DMS79 treated with DMSO at 0.1 percent for 48 hours (cell line): ENCODE measurements at regions not wholly inside any gene's neighbourhood (a gene's known extent, or its start where the extent isn't known, plus 50 kb on each side); places are given as distances from the start of the nearest gene placed in this dataset.

Source experiments
- DNase-seq: peaks from one replicate; lab custom pipeline; 2025; lab: John Stamatoyannopoulos, UW

GRCh38 chr21:21605521-21605920 is 607.3 kb downstream of the NCAM2 start:
- DNase-seq: no peak

- no peak for DNase-seq
These were observed 607.8 kb downstream of the NCAM2 start for GRCh38 chr21:21606041-21606440.

GRCh38 chr21:21612466-21612865 is 614.3 kb downstream of the NCAM2 start:
- no peak for DNase-seq

GRCh38 chr21:21614966-21615365 is 616.8 kb downstream of the NCAM2 start:
- no peak for DNase-seq

- no peak for DNase-seq
These were observed 624.4 kb downstream of the NCAM2 start for GRCh38 chr21:21622460-21623234.

GRCh38 chr21:21624674-21625073 is 626.5 kb downstream of the NCAM2 start:
- DNase-seq: no peak

GRCh38 chr21:21631961-21632360 is 633.8 kb downstream of the NCAM2 start:
- no peak for DNase-seq

- DNase-seq: no peak
These were observed 634.7 kb downstream of the NCAM2 start for GRCh38 chr21:21632926-21633325.

- DNase-seq: no peak
These were observed 663.5 kb downstream of the NCAM2 start for GRCh38 chr21:21661741-21662140.

GRCh38 chr21:21662776-21663175 is 664.6 kb downstream of the NCAM2 start:
- no peak for DNase-seq

- no peak for DNase-seq
These were observed 666.7 kb downstream of the NCAM2 start for GRCh38 chr21:21664871-21665270.

GRCh38 chr21:21666689-21667088 is 668.5 kb downstream of the NCAM2 start:
- DNase-seq: no peak

GRCh38 chr21:21668198-21668597 is 670.0 kb downstream of the NCAM2 start:
- DNase-seq: no peak

GRCh38 chr21:21673959-21674358 is 675.8 kb downstream of the NCAM2 start:
- no peak for DNase-seq

- DNase-seq: no peak
These were observed 677.4 kb downstream of the NCAM2 start for GRCh38 chr21:21675601-21676000.

- no peak for DNase-seq
These were observed 684.0 kb downstream of the NCAM2 start for GRCh38 chr21:21682172-21682571.

- DNase-seq: no peak
These were observed 690.7 kb downstream of the NCAM2 start for GRCh38 chr21:21688889-21689288.

GRCh38 chr21:21690068-21690665 is 692.0 kb downstream of the NCAM2 start:
- no peak for DNase-seq

- no peak for DNase-seq
These were observed 714.7 kb downstream of the NCAM2 start for GRCh38 chr21:21712748-21713520.

GRCh38 chr21:21713651-21714180 is 715.5 kb downstream of the NCAM2 start:
- DNase-seq: no peak

GRCh38 chr21:21714426-21714825 is 716.2 kb downstream of the NCAM2 start:
- no peak for DNase-seq

GRCh38 chr21:21715266-21715969 is 717.2 kb downstream of the NCAM2 start:
- no peak for DNase-seq
